ENCODE measurements at regions not wholly inside any gene's neighbourhood (a gene's known extent, or its start where the extent isn't known, plus 50 kb on each side); places are given as distances from the start of the nearest gene placed in this dataset.

GRCh38 chr14:54147758-54148157 lies 191.1 kb upstream of the BMP4 start:
- no peak overlapping the region for H3K4me3 ChIP-seq (ENCODE audit: low read length)
- no peaks in the 10 kb centered on the region for H3K79me2 ChIP-seq (replicated peaks; ENCODE audit: insufficient read depth, low read length)
- H3F3A ChIP-seq (ENCODE audit: insufficient read depth, low read length, poor library complexity, severe bottlenecking), result no peaks in the 10 kb centered on the region
- no peak overlapping the region for H2AFZ ChIP-seq (ENCODE audit: low read depth, low read length)
- H4K20me1 ChIP-seq (ENCODE audit: insufficient read depth), result no peaks in the 10 kb centered on the region
- no peaks in the 10 kb centered on the region for H3K27me3 ChIP-seq (ENCODE audit: insufficient read depth, low read depth, low read length)
- H3K27ac ChIP-seq (ENCODE audit: low read length), result no peak overlapping the region
- H3K9me2 ChIP-seq (ENCODE audit: insufficient read depth, low read length), result no peaks in the 10 kb centered on the region
- TF ChIP-seq EZH2 (IDR thresholded peaks at IDR 0.05; ENCODE audit: borderline replicate concordance, insufficient read depth, low read length, poor library complexity, severe bottlenecking) (no peak), SMC3 (conservative IDR thresholded peaks at IDR 0.05; ENCODE audit: poor library complexity) (no peak), MXI1 (conservative IDR thresholded peaks at IDR 0.05; ENCODE audit: poor library complexity, severe bottlenecking) (no peak), TAF1 (IDR thresholded peaks at IDR 0.05; ENCODE audit: low read depth) (no peak), POLR2AphosphoS5 (IDR thresholded peaks at IDR 0.05) (no peak), EP300 (conservative IDR thresholded peaks at IDR 0.05; ENCODE audit: poor library complexity, severe bottlenecking) (no peak), RAD21 (conservative IDR thresholded peaks at IDR 0.05) (no peak), REST (IDR thresholded peaks at IDR 0.05; ENCODE audit: borderline replicate concordance) (no peak), CTCF (IDR thresholded peaks at IDR 0.05; ENCODE audit: poor library complexity, severe bottlenecking) (no peak)
- no peak overlapping the region for H3K9ac ChIP-seq (ENCODE audit: low read length)
- H3K4me2 ChIP-seq (ENCODE audit: low read length), result no peak overlapping the region
- H3K9me3 ChIP-seq (ENCODE audit: low read length), result no peaks in the 10 kb centered on the region
- H3K36me3 ChIP-seq (ENCODE audit: insufficient read depth, low read length), result no peaks in the 10 kb centered on the region

GRCh38 chr14:54148251-54148650 lies 191.6 kb upstream of the BMP4 start:
- Histone ChIP-seq H3K9me3 (ENCODE audit: low read length) (no peaks in the 10 kb centered on the region), H3K27ac (ENCODE audit: low read length) (no peak overlapping the region), H3K79me2 (replicated peaks; ENCODE audit: insufficient read depth, low read length) (no peaks in the 10 kb centered on the region), H3K4me3 (ENCODE audit: low read length) (no peak overlapping the region), H4K20me1 (ENCODE audit: insufficient read depth) (no peaks in the 10 kb centered on the region), H3K27me3 (ENCODE audit: insufficient read depth, low read depth, low read length) (no peaks in the 10 kb centered on the region), H3K9me2 (ENCODE audit: insufficient read depth, low read length) (no peaks in the 10 kb centered on the region), H3K36me3 (ENCODE audit: insufficient read depth, low read length) (no peaks in the 10 kb centered on the region), H3K4me2 (ENCODE audit: low read length) (no peak overlapping the region), H3F3A (ENCODE audit: insufficient read depth, low read length, poor library complexity, severe bottlenecking) (no peaks in the 10 kb centered on the region), H2AFZ (ENCODE audit: low read depth, low read length) (no peak overlapping the region), H3K9ac (ENCODE audit: low read length) (no peak overlapping the region)
- TF ChIP-seq TAF1 (IDR thresholded peaks at IDR 0.05; ENCODE audit: low read depth), result no peak
- TF ChIP-seq MXI1 (conservative IDR thresholded peaks at IDR 0.05; ENCODE audit: poor library complexity, severe bottlenecking), result no peak
- no peak for TF ChIP-seq EZH2 (IDR thresholded peaks at IDR 0.05; ENCODE audit: borderline replicate concordance, insufficient read depth, low read length, poor library complexity, severe bottlenecking)
- TF ChIP-seq POLR2AphosphoS5 (IDR thresholded peaks at IDR 0.05), result no peak
- no peak for TF ChIP-seq EP300 (conservative IDR thresholded peaks at IDR 0.05; ENCODE audit: poor library complexity, severe bottlenecking)
- no peak for TF ChIP-seq CTCF (IDR thresholded peaks at IDR 0.05; ENCODE audit: poor library complexity, severe bottlenecking)

Data from neural cell (in vitro differentiated cells).